Stomach (tissue), 8 donors: ENCODE measurements at regions not wholly inside any gene's neighbourhood (a gene's known extent, or its start where the extent isn't known, plus 50 kb on each side); places are given as distances from the start of the nearest gene placed in this dataset.
"Not testable (repeated sequence)": the region's sequence is repeated elsewhere in the genome, so short reads cannot be mapped to it uniquely, and the experiment has no call there.

Source experiments
- DNase-seq, 2 donors: peaks; one replicate each; pipeline versions ENCODE4 v3.0.0 to v3.0.0-alpha.2; 2013 to 2019
- H3K27ac ChIP-seq, 5 donors: fragments of 200-600 bp in 4 of 5; sonication (generic) in 4 of 5; one replicate each; pipeline ENCODE4 v1.5.1; 2013 to 2019; ENCODE audit warnings: mild to moderate bottlenecking in 1 of 5, moderate library complexity in 1 of 5
- H3K27me3 ChIP-seq, 3 donors: fragments of 200-600 bp; sonication (generic); one replicate each; pipeline ENCODE4 v1.5.1; 2017 to 2019; ENCODE audit warnings: mixed run types in 1 of 3
- H3K36me3 ChIP-seq, 4 donors: fragments of 200-600 bp; sonication (generic); 1 replicate in 3 of 4; 2 replicates in 1 of 4; pipeline ENCODE4 v1.5.1; 2016 to 2019
- H3K4me1 ChIP-seq, 4 donors: fragments of 200-600 bp; sonication (generic); one replicate each; pipeline ENCODE4 v1.5.1; 2016 to 2019
- H3K4me3 ChIP-seq, 4 donors: fragments of 200-600 bp; sonication (generic) in 3 of 4; one replicate each; pipeline ENCODE4 v1.5.1; 2016 to 2019; ENCODE audit warnings: mild to moderate bottlenecking in 1 of 4
- H3K9me3 ChIP-seq, 4 donors: fragments of 200-600 bp; sonication (generic); one replicate each; pipeline ENCODE4 v1.5.1; 2016 to 2019
- CTCF ChIP-seq, 7 experiments: fragments of 450-650 bp in 4 of 7; fragments of 200-600 bp in 3 of 7; sonication (generic) in 3 of 7; IDR thresholded peaks; one replicate each; pipeline ENCODE4 v1.5.1; 2016 to 2019; ENCODE audit warnings: antibody characterized with exemption in 7 of 7, control low read depth in 2 of 7, mild to moderate bottlenecking in 1 of 7
- EP300 ChIP-seq: sonication (generic); formaldehyde crosslinking; IDR thresholded peaks from one replicate; pipeline ENCODE4 v1.6.1; 2017; ENCODE audit warnings: antibody characterized with exemption
- POLR2A ChIP-seq, 4 donors: fragments of 450-650 bp; IDR thresholded peaks; one replicate each; pipeline ENCODE4 v1.6.1; 2016; ENCODE audit warnings: antibody characterized with exemption in 4 of 4, control low read depth in 2 of 4, mild to moderate bottlenecking in 1 of 4, moderate library complexity in 1 of 4
- POLR2AphosphoS5 ChIP-seq, 3 donors: sonication (generic); formaldehyde crosslinking; IDR thresholded peaks; one replicate each; pipeline ENCODE4 v1.6.1; 2016; ENCODE audit warnings: antibody characterized with exemption in 3 of 3
- WGBS, 5 donors: extraction: QIAGEN DNeasy Blood & Tissue Kit in 3 of 5; methylation state at CpG; one replicate each; pipeline versions ENCODE4 v1.1.5 to v1.1.7; 2013 to 2018; 5-methylcytosine and 5-hydroxymethylcytosine counted together
- intact Hi-C: fragments of 100-400 bp; cut with DNase I; formaldehyde crosslinking; loops from one replicate; pipeline ENCODE4 v1.15.1; 2023; ENCODE audit warnings: low total_unique reads
- donor health status: healthy with polysubstance abuse.
- donor health status: Bipolar disorder and iron deficiency.
- donor health status: healthy.

- WGBS, 5 donors = 46 to 72% (median 55%) methylated on average over 4 of the region's 4 CpGs
- Histone ChIP-seq H3K36me3 (no peaks in the 10 kb centered on the region), H3K9me3 (no peaks in the 10 kb centered on the region), H3K27ac (no peak overlapping the region), H3K4me1 (no peaks in the 10 kb centered on the region), H3K27me3 (no peaks in the 10 kb centered on the region), H3K4me3 (no peak overlapping the region)
- no peak for DNase-seq
- intact Hi-C loops = no loop called here
- TF ChIP-seq EP300 (no peak), CTCF (IDR thresholded peaks at IDR 0.05) (no peak), POLR2A (IDR thresholded peaks at IDR 0.05) (no peak), POLR2AphosphoS5 (IDR thresholded peaks at IDR 0.05) (no peak)
Observed at GRCh38 chr1:60612790-60613189, 469.6 kb upstream of the NFIA start.

DNA sequence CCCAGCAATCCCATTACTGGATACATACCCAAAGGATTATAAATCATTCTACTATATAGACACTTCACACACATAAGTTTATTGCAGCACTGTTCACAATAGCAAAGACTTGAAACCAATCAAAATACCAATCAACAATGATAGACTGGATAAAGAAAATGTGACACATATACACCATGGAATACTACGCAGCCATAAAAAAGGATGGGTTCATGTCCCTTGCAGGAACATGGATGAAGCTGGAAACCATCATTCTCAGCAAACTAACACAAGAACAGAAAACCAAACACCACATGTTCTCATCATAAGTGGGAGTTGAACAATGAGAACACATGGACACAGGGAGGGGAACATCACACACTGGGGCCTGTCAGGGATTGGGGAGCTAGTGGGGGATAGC, 475.4 kb upstream of the NFIA start:
- H3K36me3 ChIP-seq, intact Hi-C loops, H3K27ac ChIP-seq, H3K4me3 ChIP-seq, H3K4me1 ChIP-seq, H3K27me3 ChIP-seq, DNase-seq, H3K9me3 ChIP-seq: not testable (repeated sequence)
- 91 to 100% (median 96%) methylated on average over 1 of the region's 1 CpG for WGBS, 5 donors

DNA sequence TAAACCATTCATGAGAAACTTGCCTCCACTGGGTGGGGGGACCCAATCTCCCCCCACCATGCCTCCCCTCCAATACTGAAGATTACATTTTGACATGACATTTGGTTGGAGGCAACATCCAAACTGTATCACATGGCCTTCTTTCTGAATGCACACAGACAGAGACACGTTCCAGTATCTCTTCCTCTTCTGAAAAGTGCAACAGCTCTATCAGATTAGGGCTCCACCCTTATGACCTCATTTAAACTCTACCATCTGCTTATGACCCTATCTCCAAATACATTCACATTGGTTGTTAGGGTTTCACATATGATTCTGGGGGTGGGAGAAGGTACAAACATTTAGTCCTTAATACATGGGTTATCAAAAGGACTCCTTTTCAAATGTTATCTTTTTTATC, 481.8 kb upstream of the NFIA start:
- Histone ChIP-seq H3K9me3 (peaks cover 0 to 10% (median 0%) of the 10 kb centered on the region in 4 donors), H3K27ac (no peak overlapping the region), H3K4me1 (peaks cover 0 to 3% (median 0%) of the 10 kb centered on the region in 4 donors), H3K36me3 (no peaks in the 10 kb centered on the region), H3K27me3 (no peaks in the 10 kb centered on the region), H3K4me3 (no peak overlapping the region)
- DNase-seq = no peak
- 39 to 63% (median 55%) methylated on average over 1 of the region's 1 CpG for whole genome bisulfite sequencing, 5 donors
- intact Hi-C loops = no loop called here
- TF ChIP-seq CTCF (IDR thresholded peaks at IDR 0.05) (no peak), EP300 (no peak), POLR2AphosphoS5 (IDR thresholded peaks at IDR 0.05) (no peak), POLR2A (IDR thresholded peaks at IDR 0.05) (no peak)

- intact Hi-C loops = no loop called here
- Histone ChIP-seq H3K36me3 (no peaks in the 10 kb centered on the region), H3K4me1 (peaks cover 0 to 3% (median 0%) of the 10 kb centered on the region in 4 donors), H3K9me3 (peaks cover 0 to 10% (median 0%) of the 10 kb centered on the region in 4 donors), H3K27me3 (no peaks in the 10 kb centered on the region), H3K4me3 (no peak overlapping the region), H3K27ac (no peak overlapping the region)
- peak in 1 of 2 donors; percentile 19 for DNase-seq
- no peak for TF ChIP-seq EP300
- no peak for TF ChIP-seq POLR2A (IDR thresholded peaks at IDR 0.05)
- no peak for TF ChIP-seq CTCF (IDR thresholded peaks at IDR 0.05)
- TF ChIP-seq POLR2AphosphoS5 (IDR thresholded peaks at IDR 0.05) = no peak
- WGBS, 5 donors = 49 to 70% (median 53%) methylated on average over 1 of the region's 1 CpG
Observed at GRCh38 chr1:60599574-60599973, 482.8 kb upstream of the NFIA start.

DNA sequence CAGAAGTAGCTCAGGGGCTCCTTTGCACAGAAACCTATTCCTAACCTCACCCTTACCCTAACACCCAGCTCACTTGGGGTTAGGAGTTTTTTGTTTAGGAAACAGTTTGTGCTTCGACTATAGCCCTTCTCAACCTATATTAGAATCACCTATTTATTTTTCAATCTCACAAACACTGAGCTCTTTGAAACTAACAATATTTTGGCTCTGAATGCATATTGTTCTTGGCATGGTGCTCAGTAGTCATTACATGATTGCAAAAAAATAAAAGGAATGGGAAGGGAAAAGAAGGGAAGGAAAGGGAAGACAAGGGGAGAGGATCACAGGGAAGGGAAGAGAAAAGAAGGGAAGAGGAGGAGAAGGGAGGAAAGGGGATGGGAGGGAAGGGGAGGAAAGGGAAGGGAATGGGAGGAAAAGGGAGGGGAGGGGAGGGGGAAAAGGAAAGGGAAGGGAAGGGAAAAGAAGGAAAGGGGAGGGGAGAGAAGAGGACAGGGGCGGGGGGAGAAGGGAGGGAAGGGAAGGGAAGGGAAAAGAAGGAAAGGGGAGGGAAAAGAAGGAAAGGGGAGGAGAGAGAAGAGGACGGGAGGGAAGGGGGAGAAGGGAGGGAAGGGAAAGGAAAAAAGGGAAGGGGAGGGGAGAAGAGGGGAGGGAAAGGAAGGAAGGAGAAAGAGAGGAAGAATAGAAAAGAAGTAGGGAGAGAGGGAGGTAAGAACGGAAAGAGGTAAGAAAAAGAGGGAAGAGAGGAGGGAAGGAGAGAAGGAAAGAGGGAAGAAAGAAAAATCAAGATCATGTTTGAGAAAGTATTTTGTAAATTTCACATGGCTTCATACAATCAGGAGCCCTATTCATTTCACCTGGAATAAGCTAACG, 484.1 kb upstream of the NFIA start:
- DNase-seq = no peak
- Histone ChIP-seq H3K4me3 (no peak overlapping the region), H3K9me3 (peaks cover 0 to 10% (median 0%) of the 10 kb centered on the region in 4 donors), H3K36me3 (no peaks in the 10 kb centered on the region), H3K4me1 (peaks cover 0 to 3% (median 0%) of the 10 kb centered on the region in 4 donors), H3K27me3 (no peaks in the 10 kb centered on the region), H3K27ac (no peak overlapping the region)
- 68 to 76% (median 70%) methylated on average over 5 of the region's 5 CpGs for WGBS, 5 donors
- intact Hi-C loops = no loop called here
- TF ChIP-seq POLR2A (IDR thresholded peaks at IDR 0.05) = no peak
- TF ChIP-seq EP300 = no peak
- no peak for TF ChIP-seq POLR2AphosphoS5 (IDR thresholded peaks at IDR 0.05)
- no peak for TF ChIP-seq CTCF (IDR thresholded peaks at IDR 0.05)
